WERI-Rb-1 (cell line): ENCODE measurements at regions not wholly inside any gene's neighbourhood (a gene's known extent, or its start where the extent isn't known, plus 50 kb on each side); places are given as distances from the start of the nearest gene placed in this dataset.

ENCODE experiments used
- DNase-seq: peaks from one replicate; pipeline ENCODE4 v3.0.0-alpha.2; 2020
- H3K27ac ChIP-seq: fragments of 250-450 bp; sonication (Bioruptor Pico); 2 replicates; pipeline ENCODE4 v1.5.1; 2020; ENCODE audit warnings: mild to moderate bottlenecking, moderate library complexity
- H3K27me3 ChIP-seq: fragments of 250-450 bp; sonication (Bioruptor Pico); 2 replicates; pipeline ENCODE4 v1.5.1; 2021; ENCODE audit warnings: mild to moderate bottlenecking, low read depth, moderate library complexity; ENCODE audit not compliant: insufficient read depth, severe bottlenecking
- H3K36me3 ChIP-seq: fragments of 250-450 bp; sonication (Bioruptor Pico); 2 replicates; pipeline ENCODE4 v1.5.1; 2020; ENCODE audit warnings: mild to moderate bottlenecking, moderate library complexity
- H3K4me3 ChIP-seq: 2 replicates; pipeline ENCODE4 v1.5.1; 2011; ENCODE audit warnings: low read depth, mild to moderate bottlenecking, control low read depth, low read length
- H3K9me3 ChIP-seq: fragments of 250-450 bp; sonication (Bioruptor Pico); 2 replicates; pipeline ENCODE4 v1.5.1; 2021; ENCODE audit warnings: mild to moderate bottlenecking, moderate library complexity; ENCODE audit not compliant: severe bottlenecking
- CTCF ChIP-seq: IDR thresholded peaks from 2 replicates; pipeline ENCODE4 v1.5.1; 2011; ENCODE audit warnings: low read depth, mild to moderate bottlenecking, control low read depth, inconsistent platforms, low read length

DNA sequence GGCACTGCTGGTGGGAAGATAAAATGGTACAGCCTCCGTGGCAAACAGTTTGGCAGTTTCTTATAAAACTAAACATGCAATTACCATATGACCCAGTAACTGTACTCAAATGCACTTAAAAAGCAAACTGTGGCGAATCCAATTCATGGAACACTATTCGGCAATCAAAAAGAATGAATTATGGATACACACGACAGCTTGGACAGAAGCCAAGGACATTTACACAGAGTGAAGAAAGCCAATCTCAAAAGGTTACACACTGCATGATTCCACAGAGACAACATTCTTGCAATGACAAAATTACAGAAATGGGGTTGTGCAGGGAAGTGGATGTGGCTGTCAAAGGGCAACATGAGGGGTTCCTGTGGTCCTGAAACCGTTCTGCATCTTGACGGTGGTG, 122.1 kb upstream of the IQSEC1 start:
- H3K36me3 ChIP-seq: no peaks in the 10 kb centered on the region
- no peaks in the 10 kb centered on the region for H3K27me3 ChIP-seq
- H3K4me3 ChIP-seq: no peak overlapping the region
- H3K9me3 ChIP-seq: no peaks in the 10 kb centered on the region
- peak overlapping the region; percentile 89 for H3K27ac ChIP-seq
- TF ChIP-seq CTCF: no peak
- no peak for DNase-seq

DNA sequence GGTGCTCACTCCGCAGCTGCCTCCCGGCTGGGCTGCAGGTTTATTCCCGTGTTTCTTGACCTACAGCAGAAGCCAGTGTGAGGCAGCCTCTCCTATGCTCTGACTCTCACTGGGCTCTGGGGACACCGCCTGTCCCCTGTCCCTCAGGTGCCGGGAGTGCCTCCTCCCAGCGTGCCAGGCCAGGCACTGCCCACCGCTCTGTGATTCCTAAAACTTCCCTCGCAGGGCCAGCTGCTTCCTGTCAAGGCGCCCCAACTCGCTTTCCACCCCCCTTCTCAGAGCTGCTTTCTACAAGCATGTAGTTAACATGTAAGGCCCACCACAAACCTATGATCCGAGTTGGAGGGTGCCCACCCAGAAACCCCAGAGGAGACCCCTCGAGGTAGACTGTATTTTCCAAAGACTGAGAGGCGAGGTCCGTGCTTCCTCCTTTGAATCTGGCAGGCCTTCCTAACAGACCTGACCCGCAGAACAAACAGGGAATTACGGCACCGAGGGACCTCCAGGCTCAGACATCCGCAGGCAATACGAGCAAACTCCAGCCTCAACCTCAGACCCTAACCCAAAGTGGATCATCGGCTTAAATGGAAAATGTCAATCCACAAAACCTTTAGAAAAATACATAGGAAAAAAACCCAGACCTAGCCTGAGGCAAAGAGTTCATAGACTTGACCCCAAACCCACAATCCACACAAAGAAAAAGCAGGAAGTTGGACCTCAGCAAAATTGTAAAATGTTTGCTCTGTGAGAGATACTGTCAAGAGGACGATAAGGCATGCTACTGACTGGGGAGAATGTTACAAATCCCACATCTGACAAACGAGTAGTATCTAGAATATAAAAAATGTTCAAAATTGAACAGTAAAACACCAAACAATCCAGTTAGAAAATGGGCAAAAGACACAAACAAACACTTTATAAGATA, 121.3 kb upstream of the IQSEC1 start:
- Histone ChIP-seq H3K9me3 (no peaks in the 10 kb centered on the region), H3K36me3 (no peaks in the 10 kb centered on the region), H3K27ac (peak overlapping the region; percentile 89), H3K27me3 (no peaks in the 10 kb centered on the region), H3K4me3 (no peak overlapping the region)
- TF ChIP-seq CTCF: no peak
- no peak for DNase-seq

- Histone ChIP-seq H3K4me3 (peak overlapping the region; percentile 17), H3K9me3 (no peaks in the 10 kb centered on the region), H3K27ac (peak overlapping the region; percentile 89), H3K27me3 (no peaks in the 10 kb centered on the region), H3K36me3 (no peaks in the 10 kb centered on the region)
- no peak for TF ChIP-seq CTCF
- peak; percentile 91 for DNase-seq
Measured at GRCh38 chr3:13193320-13194284, 120.4 kb upstream of the IQSEC1 start.

- no peaks in the 10 kb centered on the region for H3K27me3 ChIP-seq
- H3K4me3 ChIP-seq: no peak overlapping the region
- H3K9me3 ChIP-seq: no peaks in the 10 kb centered on the region
- H3K36me3 ChIP-seq: no peaks in the 10 kb centered on the region
- peak overlapping the region; percentile 89 for H3K27ac ChIP-seq
- DNase-seq: peak; percentile 79
- peak; percentile 96 for TF ChIP-seq CTCF
Measured at GRCh38 chr3:13192471-13193213, 119.4 kb upstream of the IQSEC1 start.

DNA sequence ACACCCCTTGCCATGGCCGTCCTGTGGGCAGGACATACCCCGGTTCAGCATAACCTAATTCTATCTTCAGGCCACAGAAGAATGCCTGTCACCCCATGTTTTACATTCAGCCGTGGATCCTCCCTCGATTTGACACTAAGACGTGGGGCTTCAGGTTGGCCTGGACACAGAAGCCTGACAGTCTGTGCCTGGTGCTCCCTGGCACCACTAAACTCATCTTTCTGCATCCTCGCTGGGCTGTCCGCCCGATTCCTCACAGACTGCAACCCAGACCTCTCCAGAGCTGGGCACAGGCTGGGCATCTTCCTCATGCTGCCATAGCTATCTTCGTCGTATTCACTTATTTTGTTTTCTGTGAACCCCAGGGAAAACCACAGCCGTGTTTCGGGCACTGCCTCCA, 117.8 kb upstream of the IQSEC1 start:
- TF ChIP-seq CTCF: no peak
- Histone ChIP-seq H3K27ac (no peak overlapping the region), H3K36me3 (no peaks in the 10 kb centered on the region), H3K27me3 (no peaks in the 10 kb centered on the region), H3K4me3 (no peak overlapping the region), H3K9me3 (no peaks in the 10 kb centered on the region)
- no peak for DNase-seq
